A549 (cell line): ENCODE measurements at regions not wholly inside any gene's neighbourhood (a gene's known extent, or its start where the extent isn't known, plus 50 kb on each side); places are given as distances from the start of the nearest gene placed in this dataset.

Experiments
- CHD2 ChIP-seq: fragments of 150-350 bp; IDR thresholded peaks from 2 replicates; pipeline ENCODE4 v1.6.1; 2014; ENCODE audit warnings: low read length; ENCODE audit not compliant: partially characterized antibody
- KDM1A ChIP-seq: fragments of 200-600 bp; sonication (generic); IDR thresholded peaks from 2 replicates; pipeline ENCODE4 v1.6.1; 2016; ENCODE audit warnings: low read depth, mild to moderate bottlenecking
- RNF2 ChIP-seq: fragments of 200-600 bp; sonication (generic); IDR thresholded peaks from 2 replicates; pipeline ENCODE4 v1.6.1; 2016; ENCODE audit warnings: low read depth, mild to moderate bottlenecking, antibody characterized with exemption, moderate library complexity, borderline replicate concordance
- TF ChIP-seq, protein P1 (sequence below): fragments of 450-650 bp; IDR thresholded peaks from 2 replicates; pipeline ENCODE4 v1.6.1; 2014; ENCODE audit warnings: antibody characterized with exemption
- TF ChIP-seq, protein P2 (sequence below): fragments of >200 bp; sonication (Bioruptor Twin); formaldehyde crosslinking; IDR thresholded peaks from 3 replicates; pipeline ENCODE4 v1.5.1; 2016

DNA sequence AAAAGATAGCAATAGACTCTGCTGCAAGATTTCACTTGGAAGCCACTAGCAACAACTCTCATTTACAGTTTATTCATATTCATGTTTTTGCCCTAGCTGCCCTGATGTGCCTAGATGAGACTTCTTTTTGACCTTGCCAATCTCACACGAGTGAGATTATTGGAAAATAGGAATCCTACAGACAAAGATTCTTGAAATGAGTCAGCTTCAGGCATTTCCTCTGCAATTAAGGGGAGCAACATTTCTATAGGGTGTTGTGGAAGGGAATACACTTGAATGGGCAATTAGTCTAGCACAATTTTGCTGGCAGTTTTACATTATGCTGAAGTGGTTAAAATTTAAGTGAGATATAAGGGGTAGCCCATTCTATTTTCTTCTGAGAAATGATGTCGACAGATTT is 217.0 kb upstream of the FAT4 start:
- TF ChIP-seq, protein P1, sequence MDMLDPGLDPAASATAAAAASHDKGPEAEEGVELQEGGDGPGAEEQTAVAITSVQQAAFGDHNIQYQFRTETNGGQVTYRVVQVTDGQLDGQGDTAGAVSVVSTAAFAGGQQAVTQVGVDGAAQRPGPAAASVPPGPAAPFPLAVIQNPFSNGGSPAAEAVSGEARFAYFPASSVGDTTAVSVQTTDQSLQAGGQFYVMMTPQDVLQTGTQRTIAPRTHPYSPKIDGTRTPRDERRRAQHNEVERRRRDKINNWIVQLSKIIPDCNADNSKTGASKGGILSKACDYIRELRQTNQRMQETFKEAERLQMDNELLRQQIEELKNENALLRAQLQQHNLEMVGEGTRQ = no peak
- no peak for TF ChIP-seq RNF2
- no peak for TF ChIP-seq CHD2
- TF ChIP-seq, protein P2, sequence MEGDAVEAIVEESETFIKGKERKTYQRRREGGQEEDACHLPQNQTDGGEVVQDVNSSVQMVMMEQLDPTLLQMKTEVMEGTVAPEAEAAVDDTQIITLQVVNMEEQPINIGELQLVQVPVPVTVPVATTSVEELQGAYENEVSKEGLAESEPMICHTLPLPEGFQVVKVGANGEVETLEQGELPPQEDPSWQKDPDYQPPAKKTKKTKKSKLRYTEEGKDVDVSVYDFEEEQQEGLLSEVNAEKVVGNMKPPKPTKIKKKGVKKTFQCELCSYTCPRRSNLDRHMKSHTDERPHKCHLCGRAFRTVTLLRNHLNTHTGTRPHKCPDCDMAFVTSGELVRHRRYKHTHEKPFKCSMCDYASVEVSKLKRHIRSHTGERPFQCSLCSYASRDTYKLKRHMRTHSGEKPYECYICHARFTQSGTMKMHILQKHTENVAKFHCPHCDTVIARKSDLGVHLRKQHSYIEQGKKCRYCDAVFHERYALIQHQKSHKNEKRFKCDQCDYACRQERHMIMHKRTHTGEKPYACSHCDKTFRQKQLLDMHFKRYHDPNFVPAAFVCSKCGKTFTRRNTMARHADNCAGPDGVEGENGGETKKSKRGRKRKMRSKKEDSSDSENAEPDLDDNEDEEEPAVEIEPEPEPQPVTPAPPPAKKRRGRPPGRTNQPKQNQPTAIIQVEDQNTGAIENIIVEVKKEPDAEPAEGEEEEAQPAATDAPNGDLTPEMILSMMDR = no peak
- no peak for TF ChIP-seq KDM1A
